GM18873 (cell line): ENCODE measurements at regions not wholly inside any gene's neighbourhood (a gene's known extent, or its start where the extent isn't known, plus 50 kb on each side); places are given as distances from the start of the nearest gene placed in this dataset.
"Not testable (repeated sequence)": the region's sequence is repeated elsewhere in the genome, so short reads cannot be mapped to it uniquely, and the experiment has no call there.

Experiments
- ATAC-seq: cut with Tn5 transposase; IDR thresholded peaks from one replicate; pipeline ENCODE4 v1.9.1; 2021; ENCODE audit warnings: mild to moderate bottlenecking, moderate library complexity, moderate number of reproducible peaks; ENCODE audit not compliant: unreplicated experiment, low FRiP score

DNA sequence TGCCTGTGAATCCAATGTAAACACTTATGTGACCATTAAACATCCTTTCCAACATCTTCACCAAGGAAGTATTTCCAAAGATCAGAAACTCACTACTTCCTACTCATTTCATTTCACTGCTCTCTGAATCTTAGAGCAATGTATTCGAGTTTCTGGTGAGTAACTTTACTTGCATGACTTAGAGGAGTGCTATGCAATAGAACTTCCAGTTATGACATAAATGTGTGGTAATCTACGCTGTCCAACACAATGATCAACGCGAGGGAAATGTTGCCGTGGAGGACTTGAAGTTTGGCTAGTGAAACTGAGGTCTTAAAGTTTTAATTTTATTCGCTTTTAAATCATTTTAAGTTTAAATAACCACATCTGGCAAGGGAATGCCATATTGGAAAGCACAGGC is 1326.3 kb downstream of the XPNPEP1 start:
- ATAC-seq, result no peak

DNA sequence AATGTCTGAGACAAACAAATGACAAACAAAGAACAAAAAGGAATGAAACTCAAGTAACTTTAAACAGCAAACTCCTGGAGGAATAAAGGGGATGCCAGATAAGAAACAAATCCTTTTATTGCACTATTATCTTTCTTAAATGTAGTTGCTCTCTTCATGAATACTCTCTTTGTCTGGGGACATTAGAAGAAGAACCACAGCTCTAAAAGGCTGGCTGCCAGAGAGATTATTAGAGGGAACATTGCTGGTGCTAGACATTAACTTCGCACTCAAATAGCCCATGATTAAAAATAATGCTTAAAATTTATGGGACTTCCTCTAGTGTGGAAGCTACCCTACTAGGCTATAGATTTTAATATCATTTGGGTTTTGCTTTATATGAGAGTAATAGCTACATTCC is 1330.4 kb downstream of the XPNPEP1 start:
- ATAC-seq, result no peak

DNA sequence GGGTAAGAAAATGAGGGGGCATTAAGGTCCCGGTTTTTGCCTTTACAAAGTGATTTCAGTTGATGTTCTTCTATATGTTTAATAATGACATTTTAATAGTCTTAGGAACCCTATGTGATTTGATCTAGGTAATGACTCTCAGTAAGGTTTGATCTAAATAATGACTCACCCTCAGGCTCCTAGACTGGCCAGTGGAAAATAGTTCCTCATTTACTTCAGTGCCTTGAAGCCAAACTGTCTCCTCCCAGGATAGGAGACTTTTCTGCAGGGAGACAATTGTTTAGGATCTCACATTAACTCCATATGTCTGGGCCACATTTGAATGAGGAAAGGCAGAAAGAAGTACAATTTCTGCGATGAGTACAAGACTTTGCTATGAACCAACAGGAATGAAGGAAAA is 1331.9 kb downstream of the XPNPEP1 start:
- no peak for ATAC-seq

DNA sequence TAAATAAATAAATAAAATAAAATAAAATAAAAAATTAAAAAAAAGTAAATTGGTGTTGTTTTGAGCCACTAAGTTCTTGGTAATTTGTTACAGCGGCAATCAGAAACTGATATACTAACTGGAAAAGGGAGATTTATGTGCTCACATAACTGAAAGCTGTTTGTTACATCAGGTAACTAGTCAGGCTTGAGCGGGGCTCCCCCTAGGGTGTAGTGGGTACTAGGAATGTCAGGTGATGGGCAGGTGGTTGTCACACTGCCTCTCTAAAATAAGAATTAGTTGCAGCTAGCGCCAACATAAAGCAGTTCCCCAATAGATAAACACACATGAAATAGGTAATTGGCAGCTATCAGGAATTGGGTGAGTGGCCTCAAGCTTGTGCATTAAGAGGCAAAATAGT is 1336.9 kb downstream of the XPNPEP1 start:
- no peak for ATAC-seq

DNA sequence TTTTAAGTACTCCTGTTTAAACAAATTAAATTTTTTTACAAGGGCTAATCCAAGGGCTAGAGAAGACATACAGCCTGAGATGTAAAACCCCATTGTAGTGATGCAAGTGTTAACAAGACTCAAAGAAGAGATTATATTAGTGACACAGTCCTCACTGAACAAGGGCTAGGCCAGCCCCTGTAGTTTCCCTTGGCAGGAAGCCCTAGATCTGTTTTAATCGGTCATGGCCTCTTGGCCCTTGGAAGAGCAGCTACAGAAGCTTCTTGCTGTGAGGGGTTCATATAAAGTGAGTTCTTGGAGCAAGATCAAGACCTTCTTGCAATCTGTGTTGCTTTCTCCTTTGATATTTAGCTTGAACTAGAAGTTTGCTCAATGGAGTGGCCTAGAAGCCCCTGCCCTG is 1339.4 kb downstream of the XPNPEP1 start:
- ATAC-seq, result no peak

DNA sequence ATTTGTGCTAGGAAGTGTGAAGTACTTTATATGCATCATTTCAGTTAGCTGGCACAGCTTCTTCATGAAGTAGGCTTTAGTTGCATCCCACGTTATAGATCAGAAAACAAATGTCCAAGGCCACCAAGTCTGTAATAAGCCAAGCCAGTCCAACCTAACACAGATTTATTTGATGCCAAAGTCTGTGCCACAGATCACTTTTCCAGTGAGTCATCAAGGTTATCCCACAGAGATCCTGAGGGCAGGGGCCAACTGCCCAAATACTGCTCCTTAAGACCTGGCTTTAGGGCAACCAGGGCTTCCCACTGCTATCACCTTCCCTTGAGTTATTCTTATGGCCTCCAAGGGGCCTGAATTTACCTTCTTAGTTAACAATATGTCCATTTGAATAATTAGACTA is 1340.4 kb downstream of the XPNPEP1 start:
- ATAC-seq, result no peak

DNA sequence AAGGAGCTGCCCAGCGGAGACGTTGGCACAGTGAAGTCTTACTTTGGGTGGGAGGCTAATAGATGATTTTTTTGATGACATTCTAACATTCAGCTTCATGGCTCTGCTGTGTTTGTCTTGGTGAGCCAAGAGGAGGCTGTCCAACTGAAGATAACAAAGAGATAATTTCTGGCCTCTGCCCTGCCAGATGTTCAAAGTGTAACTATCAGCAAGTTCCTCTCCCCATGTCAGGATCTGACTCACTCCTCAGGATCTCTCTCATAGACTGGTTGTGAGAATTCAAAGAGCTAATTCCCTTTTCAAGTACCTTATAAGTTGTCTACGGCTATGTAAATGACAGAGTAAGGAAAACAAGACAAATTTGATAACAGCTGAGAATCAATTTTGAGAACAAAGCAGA is 1340.9 kb downstream of the XPNPEP1 start:
- ATAC-seq, result no peak

DNA sequence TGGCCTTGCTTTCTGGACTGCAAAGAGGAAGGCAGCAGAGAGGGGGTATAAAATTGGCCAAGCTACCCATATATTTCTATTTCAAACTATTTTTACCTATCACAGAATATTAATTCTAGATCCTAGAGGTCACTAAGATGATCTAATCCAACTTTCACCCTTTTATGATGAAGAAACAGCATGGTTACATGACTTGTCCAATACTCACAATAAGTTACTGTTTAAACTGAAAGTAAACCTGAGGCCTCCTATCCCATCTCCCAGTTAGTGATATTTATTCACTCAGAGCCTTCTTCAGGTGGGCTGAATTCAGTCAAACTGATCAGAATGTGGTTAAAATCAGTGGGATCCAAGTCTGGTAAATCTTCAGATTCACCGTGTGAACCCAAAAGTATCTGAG is 1345.1 kb downstream of the XPNPEP1 start:
- no peak for ATAC-seq

DNA sequence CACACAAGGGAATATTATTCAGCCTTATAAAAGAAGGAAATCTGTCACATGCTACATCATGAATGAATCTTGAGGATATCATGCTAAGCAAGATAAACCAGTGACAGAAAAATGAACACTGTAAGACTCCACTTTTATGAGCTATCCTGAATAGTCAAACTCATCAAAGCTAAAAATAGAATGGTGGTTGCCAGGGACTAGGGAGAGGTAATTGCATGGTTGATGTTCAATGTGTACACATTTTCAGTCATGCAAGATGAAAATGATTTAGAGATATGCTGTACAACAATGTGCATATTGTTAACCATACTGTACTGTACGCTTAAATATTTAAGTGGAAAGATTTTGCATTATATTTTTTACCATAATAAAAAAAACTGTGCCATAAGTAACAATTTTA is 1349.1 kb downstream of the XPNPEP1 start:
- ATAC-seq, result no peak

DNA sequence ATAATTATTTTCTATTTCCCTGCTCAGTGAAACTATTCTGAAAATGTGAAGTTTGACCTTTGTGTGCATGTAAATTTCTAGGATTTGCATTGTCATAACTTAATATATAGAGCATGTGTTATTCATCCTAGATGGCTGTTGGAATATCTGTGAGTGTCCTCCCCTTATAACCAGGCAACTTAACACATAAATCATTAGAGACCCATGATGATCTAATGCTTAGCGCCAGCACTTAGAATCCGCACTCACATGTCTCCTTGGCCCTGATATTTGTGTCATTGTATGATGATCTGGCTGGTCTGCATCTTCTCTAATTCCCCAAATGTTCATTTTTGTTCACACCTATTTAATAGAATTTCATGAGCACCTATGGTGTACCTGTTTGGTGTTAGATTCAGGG is 1354.5 kb downstream of the XPNPEP1 start:
- ATAC-seq, result no peak

DNA sequence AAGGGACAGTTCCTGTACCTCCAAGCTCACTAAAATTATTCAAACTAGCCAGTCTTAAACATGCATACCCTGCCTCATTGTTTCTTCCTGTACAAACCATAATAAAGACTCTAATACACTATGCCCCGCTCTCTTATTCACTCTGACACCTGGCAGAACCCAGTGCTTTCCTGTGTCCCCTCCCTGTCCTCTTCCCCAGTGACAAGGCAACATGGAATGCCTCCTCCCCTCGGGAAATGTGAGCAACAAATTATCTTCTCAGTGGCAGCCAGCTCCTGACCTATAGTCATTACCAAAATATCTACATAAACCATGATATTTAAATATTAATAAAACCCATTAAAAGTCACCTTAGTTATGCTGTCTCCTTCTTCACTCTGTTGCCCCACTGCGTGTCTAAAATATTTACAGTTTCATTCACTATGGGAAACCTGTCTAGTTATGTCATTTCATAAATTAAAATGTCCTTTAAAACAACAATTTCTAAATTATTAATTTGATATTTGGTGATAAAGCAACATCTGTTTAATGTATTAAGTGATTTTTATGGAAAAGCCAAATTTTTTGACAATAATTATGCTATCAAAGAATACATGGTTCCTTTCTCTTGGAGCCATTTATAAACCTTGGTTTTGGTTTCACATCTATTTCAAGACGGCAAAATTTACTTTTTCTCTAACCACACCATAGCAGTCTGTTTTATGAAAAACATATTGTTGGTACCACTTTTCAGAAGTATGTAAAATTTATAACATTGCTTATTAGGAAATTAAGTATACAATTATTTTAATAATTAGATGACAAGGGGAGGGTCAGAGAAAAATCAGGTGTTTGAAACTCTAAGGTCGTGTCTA is 1355.2 kb downstream of the XPNPEP1 start:
- no peak for ATAC-seq

DNA sequence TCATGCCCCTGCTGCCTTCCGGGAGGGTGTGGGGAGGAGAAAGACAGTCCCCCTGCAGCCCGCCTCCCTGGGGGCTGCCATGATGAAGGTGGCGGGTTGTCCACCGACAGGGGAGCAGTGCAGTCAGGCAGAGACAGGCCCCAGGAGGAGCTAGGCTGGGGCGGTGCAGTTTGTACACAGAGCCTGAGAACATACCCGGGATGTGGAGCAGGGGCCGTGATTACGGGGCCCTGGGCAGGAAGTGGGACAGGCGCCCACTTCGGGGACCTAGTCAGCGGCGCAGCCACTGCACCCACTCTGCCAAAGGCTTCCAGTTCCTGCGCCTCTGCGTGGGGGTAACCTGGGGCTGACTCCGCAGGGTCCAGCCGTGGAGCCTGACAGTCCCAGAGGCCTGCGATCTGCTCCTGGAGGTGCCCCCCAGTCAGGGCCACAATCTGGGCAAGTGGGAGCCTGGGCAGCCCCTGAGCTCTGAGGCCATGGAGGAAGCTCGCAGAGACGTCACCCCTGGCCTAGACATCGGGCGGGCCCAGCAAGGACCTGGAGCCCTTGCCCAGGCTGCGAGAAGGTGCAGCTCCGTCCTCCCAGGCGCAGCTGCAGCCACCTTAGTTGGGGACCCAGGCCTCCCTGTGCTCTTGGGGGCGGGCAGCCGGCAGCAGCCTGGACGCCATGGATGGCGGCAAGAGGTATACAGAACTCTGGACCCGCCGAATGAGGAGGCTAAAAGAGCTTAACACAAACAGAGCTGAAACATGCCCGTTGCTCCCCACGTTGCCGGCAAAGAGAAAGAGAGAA is 1356.8 kb downstream of the XPNPEP1 start:
- no peak for ATAC-seq

DNA sequence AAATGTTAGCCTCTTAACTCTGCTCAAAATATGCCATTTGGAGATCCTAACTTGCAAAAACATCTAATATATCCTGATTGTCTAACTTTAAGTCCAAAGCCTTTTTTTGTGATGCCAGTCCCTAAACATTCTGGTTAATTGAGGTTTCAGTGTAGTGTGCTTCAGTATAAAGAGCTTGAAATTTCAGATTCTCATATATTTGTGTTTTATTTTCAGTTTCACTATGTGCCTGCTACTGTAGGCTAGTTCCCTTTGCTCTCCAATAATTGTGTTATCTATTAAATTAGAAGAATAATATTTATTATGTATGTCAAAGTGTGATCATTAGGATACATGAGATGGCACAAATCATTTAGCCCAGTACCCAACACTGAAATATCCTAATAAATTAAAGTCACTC is 1361.2 kb downstream of the XPNPEP1 start:
- ATAC-seq, result no peak

DNA sequence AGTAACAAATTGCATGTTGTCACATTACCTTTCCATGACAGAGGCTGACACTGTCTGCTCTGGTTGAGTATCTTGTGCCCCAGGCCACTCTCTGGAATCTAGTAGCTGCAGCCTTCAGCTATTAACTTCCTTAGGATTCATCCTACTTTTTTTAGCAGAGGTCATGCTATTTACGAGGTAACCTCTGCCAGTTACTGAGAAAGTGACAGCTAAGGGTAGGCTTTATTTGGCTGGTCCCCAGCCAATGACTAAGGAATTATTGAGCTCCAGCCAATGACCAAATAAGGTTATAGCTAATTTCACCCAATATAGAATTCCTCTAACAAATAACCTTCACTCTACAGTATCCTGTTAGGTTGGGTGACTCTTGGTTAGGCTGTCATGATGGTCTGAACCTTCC is 1361.7 kb downstream of the XPNPEP1 start:
- ATAC-seq, result no peak

DNA sequence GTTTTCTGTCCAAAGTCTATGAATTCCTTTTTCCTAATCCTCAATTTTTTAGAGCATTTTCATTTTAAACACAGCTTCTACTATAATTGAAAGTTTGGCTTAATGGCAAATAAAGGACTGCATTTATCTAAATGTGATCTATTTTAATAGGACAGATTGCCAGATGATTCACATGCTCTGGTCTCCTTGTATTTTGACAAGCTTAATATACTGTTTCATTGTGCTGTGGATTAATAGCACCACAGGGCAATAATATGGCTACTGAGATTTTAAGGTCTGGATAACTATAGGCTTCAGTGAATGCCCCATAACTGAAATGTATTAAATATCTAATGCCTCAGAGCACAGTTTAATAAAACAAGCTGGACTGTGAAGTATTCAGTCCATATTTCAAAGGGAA is 1362.8 kb downstream of the XPNPEP1 start:
- no peak for ATAC-seq

DNA sequence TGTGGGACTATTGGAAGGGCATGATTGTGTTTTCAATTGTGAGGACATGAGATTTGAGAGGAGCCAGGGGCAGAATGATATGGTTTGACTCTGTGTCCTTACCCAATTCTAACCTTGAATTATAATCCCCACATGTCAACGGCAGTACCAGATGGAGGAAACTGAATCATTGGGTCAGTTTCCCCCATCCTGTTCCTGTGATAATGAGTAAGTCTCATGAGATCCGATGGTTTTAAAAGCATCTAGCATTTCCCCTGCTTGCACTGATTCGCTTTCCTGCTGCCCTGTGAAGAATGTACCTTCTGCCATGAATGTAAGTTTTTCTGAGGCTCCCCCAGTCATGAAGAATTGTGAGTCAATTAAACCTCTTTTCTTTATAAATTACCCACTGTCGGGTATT is 1367.1 kb downstream of the XPNPEP1 start:
- no peak for ATAC-seq

DNA sequence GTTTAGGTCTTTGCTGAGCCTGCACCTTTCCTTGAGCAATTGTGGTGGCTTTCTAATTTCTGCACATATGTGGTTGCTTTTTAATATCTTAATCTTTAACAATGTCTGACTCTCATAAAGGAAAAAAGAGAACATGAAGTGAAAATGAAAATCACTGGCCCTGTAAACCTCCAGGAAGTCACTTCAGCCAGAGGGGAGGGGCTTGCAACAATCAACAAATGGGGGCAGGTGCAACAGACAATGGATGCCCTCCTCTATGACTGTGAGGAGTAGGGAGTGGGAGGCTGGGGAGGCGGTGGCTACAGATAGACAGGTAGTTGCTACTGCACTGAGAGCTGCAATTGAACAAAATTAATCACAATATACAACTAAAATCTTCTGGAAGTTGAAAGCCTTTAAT is 1377.4 kb downstream of the XPNPEP1 start:
- ATAC-seq, result peak; percentile 72

DNA sequence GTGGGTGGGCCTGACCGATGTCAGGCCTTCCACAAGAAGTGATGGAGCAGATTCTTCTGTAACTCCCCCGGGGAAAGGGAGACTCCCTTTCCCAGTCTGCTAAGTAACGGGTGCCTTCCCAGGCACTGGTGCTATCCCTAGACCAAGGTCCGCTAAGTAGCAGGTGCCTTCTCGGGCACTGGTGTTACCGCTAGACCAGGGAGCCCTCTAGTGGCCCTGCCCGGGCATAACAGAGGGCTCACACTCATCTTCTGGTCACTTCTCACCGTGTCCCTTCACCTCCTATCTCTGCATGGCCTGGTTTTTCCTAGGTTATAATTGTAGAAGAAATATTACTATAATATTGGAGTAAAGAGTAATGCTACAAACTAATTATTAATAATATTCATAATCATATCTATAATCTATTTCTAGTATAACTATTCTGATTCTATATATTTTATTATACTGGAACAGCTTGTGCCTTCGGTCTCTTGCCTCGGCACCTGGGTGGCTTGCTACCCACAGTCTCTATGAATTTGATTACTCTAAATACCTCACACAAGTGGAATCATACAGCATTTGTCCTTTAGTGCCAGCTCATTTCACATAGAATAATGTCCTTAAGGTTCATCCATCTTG is 1378.7 kb downstream of the XPNPEP1 start:
- peak; percentile 74 for ATAC-seq

DNA sequence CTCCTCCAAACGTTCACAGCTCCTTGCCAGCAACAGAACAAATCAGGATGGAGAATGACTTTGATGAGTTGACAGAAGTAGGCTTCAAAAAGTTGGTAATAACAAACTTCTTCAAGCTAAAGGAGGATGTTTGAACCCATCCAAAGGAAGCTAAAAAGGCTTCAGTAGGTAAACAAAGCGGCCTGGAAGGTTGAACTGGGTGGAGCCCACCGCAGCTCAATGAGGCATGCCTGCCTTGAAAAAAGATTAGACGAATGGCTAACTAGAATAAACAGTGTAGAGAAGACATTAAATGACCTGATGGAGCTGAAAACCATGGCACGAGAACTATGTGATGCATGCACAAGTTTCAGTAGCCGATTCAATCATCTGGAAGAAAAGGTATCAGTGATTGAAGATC is 1369.0 kb upstream of the SORCS1 start:
- ATAC-seq, result not testable (repeated sequence)

DNA sequence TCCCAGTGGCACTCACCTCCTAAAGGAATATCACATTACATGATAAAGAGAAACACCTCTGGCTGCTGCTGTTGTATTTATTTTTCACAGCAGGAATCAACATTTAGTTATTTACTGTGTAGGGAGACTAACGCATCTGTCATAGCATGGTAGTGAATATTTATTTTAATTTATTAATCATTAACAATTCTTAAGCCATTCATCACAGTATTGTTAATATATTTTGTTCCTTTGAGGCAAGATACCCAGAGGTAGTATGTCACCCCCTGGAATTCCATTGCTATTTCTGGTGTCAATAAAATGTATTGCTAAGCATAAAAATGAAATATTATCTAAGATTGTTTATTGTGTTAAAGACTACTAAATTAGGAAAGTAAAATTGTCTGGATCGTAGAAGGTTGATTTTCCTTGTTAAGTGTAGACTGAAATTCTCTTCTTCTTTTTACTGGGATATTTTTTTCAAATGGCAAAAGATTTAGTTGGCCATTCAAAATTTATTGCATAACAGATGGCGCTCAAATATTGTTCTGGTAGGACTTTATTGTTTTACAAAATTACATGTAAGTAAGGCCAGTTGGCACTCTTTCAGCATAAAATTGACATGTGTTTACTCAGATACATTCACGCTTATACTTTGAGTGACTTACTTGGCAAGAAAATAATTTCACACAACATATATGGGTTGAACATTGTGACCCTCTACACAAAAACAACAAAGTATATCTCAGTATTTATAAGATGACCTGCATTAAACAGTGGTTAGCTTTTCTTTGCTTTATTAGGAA is 1358.7 kb upstream of the SORCS1 start:
- ATAC-seq, result no peak
